MM.1S (cell line): ENCODE measurements at regions not wholly inside any gene's neighbourhood (a gene's known extent, or its start where the extent isn't known, plus 50 kb on each side); places are given as distances from the start of the nearest gene placed in this dataset.
"Not testable (repeated sequence)": the region's sequence is repeated elsewhere in the genome, so short reads cannot be mapped to it uniquely, and the experiment has no call there.

Source experiments
- DNase-seq: peaks from one replicate; pipeline ENCODE4 v3.0.0-alpha.2; 2015
- H2AFZ ChIP-seq: fragments of 300-600 bp; sonication (generic); 2 replicates; pipeline ENCODE4 v1.6.0; 2016; ENCODE audit warnings: antibody characterized with exemption, low read length
- H3F3A ChIP-seq: fragments of 300-600 bp; sonication (generic); 2 replicates; pipeline ENCODE4 v1.6.1; 2016; ENCODE audit warnings: mild to moderate bottlenecking, antibody characterized with exemption, low read length, moderate library complexity, mixed read lengths; ENCODE audit not compliant: insufficient read depth
- H3K27ac ChIP-seq: fragments of 300-600 bp; sonication (generic); 2 replicates; pipeline ENCODE4 v1.5.1; 2016; ENCODE audit warnings: mild to moderate bottlenecking, low read length
- H3K27me3 ChIP-seq: fragments of 300-600 bp; sonication (generic); replicated peaks from 2 replicates; pipeline ENCODE4 v1.6.0; 2016; ENCODE audit warnings: low read length; ENCODE audit not compliant: insufficient read depth
- H3K36me3 ChIP-seq: fragments of 300-600 bp; sonication (generic); replicated peaks from 2 replicates; pipeline ENCODE4 v1.6.1; 2016; ENCODE audit warnings: mild to moderate bottlenecking, low read length, mixed read lengths; ENCODE audit not compliant: insufficient read depth
- H3K4me1 ChIP-seq: fragments of 300-600 bp; sonication (generic); 2 replicates; pipeline ENCODE4 v1.6.1; 2016; ENCODE audit warnings: low read length, mixed read lengths
- H3K4me2 ChIP-seq: fragments of 300-600 bp; sonication (generic); 2 replicates; pipeline ENCODE4 v1.6.0; 2016; ENCODE audit warnings: low read depth, low read length
- H3K4me3 ChIP-seq: fragments of 300-600 bp; sonication (generic); 2 replicates; pipeline ENCODE4 v1.5.1; 2016; ENCODE audit warnings: low read length, mixed read lengths
- H3K79me2 ChIP-seq: fragments of 300-600 bp; sonication (generic); 2 replicates; pipeline ENCODE4 v1.6.1; 2016; ENCODE audit warnings: mixed run types, low read length, mixed read lengths
- H3K9ac ChIP-seq: fragments of 300-600 bp; sonication (generic); 2 replicates; pipeline ENCODE4 v1.6.1; 2016; ENCODE audit warnings: low read length, mixed read lengths
- H3K9me2 ChIP-seq: fragments of 300-600 bp; sonication (generic); replicated peaks from 2 replicates; pipeline ENCODE4 v1.6.1; 2016; ENCODE audit warnings: mild to moderate bottlenecking, low read length, mixed read lengths; ENCODE audit not compliant: insufficient read depth
- H3K9me3 ChIP-seq: fragments of 300-600 bp; sonication (generic); replicated peaks from 2 replicates; pipeline ENCODE4 v1.6.1; 2016; ENCODE audit warnings: mild to moderate bottlenecking, low read length, mixed read lengths; ENCODE audit not compliant: insufficient read depth
- H4K20me1 ChIP-seq: fragments of 300-600 bp; sonication (generic); 2 replicates; pipeline ENCODE4 v1.6.1; 2016; ENCODE audit warnings: mild to moderate bottlenecking, low read length, moderate library complexity, mixed read lengths; ENCODE audit not compliant: insufficient read depth
- CTCF ChIP-seq: fragments of 300-600 bp; sonication (generic); IDR thresholded peaks from 2 replicates; pipeline ENCODE4 v1.5.1; 2016; ENCODE audit warnings: antibody characterized with exemption, low read length, mixed read lengths
- EZH2 ChIP-seq: fragments of 300-600 bp; sonication (generic); optimal IDR thresholded peaks from 2 replicates; pipeline ENCODE3; 2017; ENCODE audit warnings: low read depth, mild to moderate bottlenecking, antibody characterized with exemption, low read length, mixed read lengths
- EZH2phosphoT487 ChIP-seq: fragments of 300-600 bp; sonication (generic); IDR thresholded peaks from 2 replicates; pipeline ENCODE4 v1.6.1; 2018; ENCODE audit warnings: antibody characterized with exemption, low read length

- TF ChIP-seq CTCF, result no peak
- TF ChIP-seq EZH2phosphoT487, result no peak
- no peak for TF ChIP-seq EZH2
- no peaks in the 10 kb centered on the region for H3K27me3 ChIP-seq
Measured at GRCh38 chr16:77048085-77048484, 142.9 kb upstream of the MON1B start.

GRCh38 chr16:77049577-77049976 is 141.4 kb upstream of the MON1B start:
- no peaks in the 10 kb centered on the region for H4K20me1 ChIP-seq
- H3K27me3 ChIP-seq, result no peaks in the 10 kb centered on the region
- H3F3A ChIP-seq, result no peaks in the 10 kb centered on the region
- no peak overlapping the region for H3K4me2 ChIP-seq
- no peak overlapping the region for H3K4me3 ChIP-seq
- H3K9me3 ChIP-seq, result no peaks in the 10 kb centered on the region
- TF ChIP-seq EZH2, result no peak
- TF ChIP-seq EZH2phosphoT487, result no peak
- TF ChIP-seq CTCF, result no peak
- H3K9ac ChIP-seq, result no peak overlapping the region
- H3K4me1 ChIP-seq, result no peaks in the 10 kb centered on the region
- H3K9me2 ChIP-seq, result no peaks in the 10 kb centered on the region
- no peaks in the 10 kb centered on the region for H3K79me2 ChIP-seq
- H2AFZ ChIP-seq, result no peak overlapping the region
- no peak overlapping the region for H3K27ac ChIP-seq
- DNase-seq, result no peak
- no peaks in the 10 kb centered on the region for H3K36me3 ChIP-seq

More at GRCh38 chr16:77048085-77048484, 142.9 kb upstream of the MON1B start:
- Histone ChIP-seq H3K36me3 (no peaks in the 10 kb centered on the region), H3K9me2 (no peaks in the 10 kb centered on the region), H2AFZ (no peak overlapping the region), H3K4me3 (no peak overlapping the region), H3K4me2 (no peak overlapping the region), H3K27ac (no peak overlapping the region), H3K9ac (no peak overlapping the region), H3K9me3 (no peaks in the 10 kb centered on the region), H3K4me1 (no peaks in the 10 kb centered on the region), H4K20me1 (no peaks in the 10 kb centered on the region), H3K79me2 (no peaks in the 10 kb centered on the region), H3F3A (no peaks in the 10 kb centered on the region)
- no peak for DNase-seq

- H3K36me3 ChIP-seq, H3K9me2 ChIP-seq, H3K27me3 ChIP-seq, H2AFZ ChIP-seq, H3K4me3 ChIP-seq, H3K27ac ChIP-seq, H3K79me2 ChIP-seq, H4K20me1 ChIP-seq, H3F3A ChIP-seq, H3K9ac ChIP-seq, H3K4me1 ChIP-seq, H3K9me3 ChIP-seq, DNase-seq: not testable (repeated sequence)
- H3K4me2 ChIP-seq, result peak overlapping the region; percentile 33; the same call in 1 of the 2 replicates
Measured at GRCh38 chr16:77056597-77056996, 134.4 kb upstream of the MON1B start.

- Histone ChIP-seq H3K79me2 (no peaks in the 10 kb centered on the region), H3K36me3 (no peaks in the 10 kb centered on the region), H3F3A (no peaks in the 10 kb centered on the region; the same call in 1 of the 2 replicates), H3K27ac (peak overlapping the region; percentile 39; the same call in 1 of the 2 replicates), H3K9me2 (no peaks in the 10 kb centered on the region), H3K9ac (no peak overlapping the region), H4K20me1 (no peaks in the 10 kb centered on the region), H3K4me1 (peaks cover 7% of the 10 kb centered on the region; the same call in 1 of the 2 replicates), H3K4me3 (no peak overlapping the region), H3K27me3 (no peaks in the 10 kb centered on the region), H2AFZ (no peak overlapping the region), H3K4me2 (peak overlapping the region; percentile 33; the same call in 1 of the 2 replicates), H3K9me3 (no peaks in the 10 kb centered on the region)
- TF ChIP-seq EZH2phosphoT487 (no peak), EZH2 (no peak), CTCF (no peak)
- peak; percentile 20 for DNase-seq
Measured at GRCh38 chr16:77057161-77057774, 133.7 kb upstream of the MON1B start.
